Ovary (tissue), 3 donors: ENCODE measurements at regions not wholly inside any gene's neighbourhood (a gene's known extent, or its start where the extent isn't known, plus 50 kb on each side); places are given as distances from the start of the nearest gene placed in this dataset.

Source experiments
- CTCF ChIP-seq, 3 donors: fragments of 450-650 bp in 2 of 3; fragments of 200-600 bp in 1 of 3; IDR thresholded peaks; one replicate each; pipeline versions ENCODE4 v1.5.1 to v1.8.0; 2016 to 2022; ENCODE audit warnings: antibody characterized with exemption in 3 of 3, mild to moderate bottlenecking in 1 of 3
- EP300 ChIP-seq: sonication (generic); formaldehyde crosslinking; IDR thresholded peaks from one replicate; pipeline ENCODE4 v1.6.1; 2017; ENCODE audit warnings: antibody characterized with exemption
- POLR2A ChIP-seq: fragments of 450-650 bp; IDR thresholded peaks from one replicate; pipeline ENCODE4 v1.6.1; 2017; ENCODE audit warnings: antibody characterized with exemption, mild to moderate bottlenecking, moderate library complexity
- donor health status: DM: no; HTN: no; CAD: no.

- TF ChIP-seq CTCF (IDR thresholded peaks at IDR 0.05) (no peak), POLR2A (no peak), EP300 (no peak)
Measured at GRCh38 chr9:134245179-134245578, 80.8 kb upstream of the RNU6ATAC start.
